A549 (cell line): ENCODE measurements at regions not wholly inside any gene's neighbourhood (a gene's known extent, or its start where the extent isn't known, plus 50 kb on each side); places are given as distances from the start of the nearest gene placed in this dataset.

ENCODE experiments used
- CHD4 ChIP-seq: fragments of 200-600 bp; sonication (generic); IDR thresholded peaks from 2 replicates; pipeline ENCODE4 v1.6.1; 2016; ENCODE audit warnings: antibody characterized with exemption, mild to moderate bottlenecking, borderline replicate concordance
- EP300 ChIP-seq, 2 experiments: fragments of >200 bp; sonication (Bioruptor Twin); formaldehyde crosslinking; IDR thresholded peaks; 2 replicates in 1 of 2; 3 replicates in 1 of 2; pipeline ENCODE4 v1.6.1; 2016 to 2017
- FOSL2 ChIP-seq, 2 experiments: fragments of 450-650 bp in 1 of 2; fragments of >200 bp in 1 of 2; sonication (Bioruptor Twin) in 1 of 2; formaldehyde crosslinking; IDR thresholded peaks; 2 replicates each; pipeline versions ENCODE4 v1.5.0 to v1.6.1; 2016 to 2020; ENCODE audit warnings: mild to moderate bottlenecking in 1 of 2, moderate library complexity in 1 of 2
- KDM1A ChIP-seq: fragments of 200-600 bp; sonication (generic); IDR thresholded peaks from 2 replicates; pipeline ENCODE4 v1.6.1; 2016; ENCODE audit warnings: low read depth, mild to moderate bottlenecking
- MAFK ChIP-seq: fragments of 450-650 bp; IDR thresholded peaks from 2 replicates; pipeline ENCODE4 v1.6.1; 2014; ENCODE audit not compliant: partially characterized antibody
- POLR2A ChIP-seq: IDR thresholded peaks from 2 replicates; pipeline ENCODE4 v1.6.1; 2012; ENCODE audit warnings: mild to moderate bottlenecking, low read length
- RAD21 ChIP-seq, 2 experiments: fragments of >200 bp in 1 of 2; sonication (Bioruptor Twin) in 1 of 2; formaldehyde crosslinking in 1 of 2; IDR thresholded peaks in 1 of 2; conservative IDR thresholded peaks in 1 of 2; 2 replicates in 1 of 2; 3 replicates in 1 of 2; pipeline ENCODE4 v1.6.1; 2012 to 2018; ENCODE audit warnings: inconsistent platforms in 1 of 2
- RCOR1 ChIP-seq: fragments of 150-350 bp; IDR thresholded peaks from 2 replicates; pipeline ENCODE4 v1.6.1; 2014; ENCODE audit warnings: antibody characterized with exemption, low read length, low read depth
- TP53 ChIP-seq: fragments of 250-450 bp; sonication (Bioruptor Pico); IDR thresholded peaks from 2 replicates; pipeline ENCODE4 v1.5.0; 2021; ENCODE audit warnings: mild to moderate bottlenecking, moderate library complexity
- ZFP36 ChIP-seq: fragments of 450-650 bp; IDR thresholded peaks from 2 replicates; pipeline ENCODE4 v1.6.1; 2014; ENCODE audit warnings: borderline replicate concordance; ENCODE audit not compliant: partially characterized antibody
- TF ChIP-seq, protein P1 (sequence below): fragments of >200 bp; sonication (Bioruptor Twin); formaldehyde crosslinking; IDR thresholded peaks from 3 replicates; pipeline ENCODE4 v1.5.1; 2016
- TF ChIP-seq, protein P2 (sequence below): fragments of 250-450 bp; sonication (Bioruptor Pico); IDR thresholded peaks from 2 replicates; pipeline ENCODE4 v1.5.0; 2021; ENCODE audit warnings: mild to moderate bottlenecking, moderate library complexity, borderline replicate concordance
- TF ChIP-seq, protein P3 (sequence below): fragments of >200 bp; sonication (Bioruptor Twin); formaldehyde crosslinking; IDR thresholded peaks from 3 replicates; pipeline ENCODE4 v1.6.1; 2016

DNA sequence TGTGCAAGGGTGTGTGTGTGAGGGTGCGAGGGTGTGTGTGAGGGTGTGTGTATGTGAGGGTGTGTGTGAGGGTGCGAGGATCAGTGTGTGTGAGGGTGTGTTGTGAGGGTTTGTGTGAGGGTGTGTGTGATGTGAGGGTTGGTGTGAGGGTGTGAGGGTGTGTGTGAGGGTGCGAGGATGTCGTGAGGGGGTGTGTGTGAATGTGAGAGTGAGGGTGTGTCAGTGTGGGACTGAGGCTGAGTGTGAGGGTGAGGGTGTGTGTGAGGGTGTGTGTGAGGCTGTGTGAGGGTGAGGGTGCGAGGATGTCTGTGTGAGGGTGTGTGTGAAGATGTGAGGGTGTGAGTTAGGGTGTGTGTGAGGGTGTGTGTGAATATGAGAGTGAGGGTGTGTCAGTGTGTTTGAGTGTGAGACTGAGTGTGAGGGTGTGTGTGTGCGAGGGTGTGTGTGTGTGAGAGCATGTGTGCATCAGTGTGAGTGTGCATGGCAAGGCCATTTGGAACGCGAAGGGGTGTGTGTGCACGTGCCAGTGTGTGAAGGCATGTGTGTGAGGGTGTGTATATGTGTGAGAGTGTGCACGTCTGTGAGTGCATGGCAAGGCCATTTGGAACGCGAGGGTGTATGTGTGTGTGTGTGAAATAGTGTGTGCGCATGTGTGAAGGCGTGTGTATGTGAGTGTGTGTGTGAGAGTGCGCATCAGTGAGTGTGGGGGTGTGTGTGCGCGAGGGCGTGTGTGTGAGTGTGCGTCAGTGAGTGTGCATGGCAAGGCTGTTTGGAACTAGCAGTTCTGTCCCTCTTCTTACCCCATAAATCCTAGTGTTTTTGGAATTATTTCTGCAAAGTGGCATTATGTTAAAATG lies 69.8 kb downstream of the RGS12 start:
- TF ChIP-seq MAFK (no peak), POLR2A (no peak), ZFP36 (no peak), CHD4 (no peak), RAD21 (conservative IDR thresholded peaks at IDR 0.05 in 1 of 2, IDR thresholded peaks at IDR 0.05 in 1 of 2) (no peak), KDM1A (no peak), RCOR1 (no peak), FOSL2 (IDR thresholded peaks at IDR 0.05) (no peak), FOSL2 (CRISPR knock-in tag; IDR thresholded peaks at IDR 0.05) (no peak), TP53 (CRISPR knock-in tag) (no peak), EP300 (IDR thresholded peaks at IDR 0.05) (no peak)
- TF ChIP-seq, protein P1, sequence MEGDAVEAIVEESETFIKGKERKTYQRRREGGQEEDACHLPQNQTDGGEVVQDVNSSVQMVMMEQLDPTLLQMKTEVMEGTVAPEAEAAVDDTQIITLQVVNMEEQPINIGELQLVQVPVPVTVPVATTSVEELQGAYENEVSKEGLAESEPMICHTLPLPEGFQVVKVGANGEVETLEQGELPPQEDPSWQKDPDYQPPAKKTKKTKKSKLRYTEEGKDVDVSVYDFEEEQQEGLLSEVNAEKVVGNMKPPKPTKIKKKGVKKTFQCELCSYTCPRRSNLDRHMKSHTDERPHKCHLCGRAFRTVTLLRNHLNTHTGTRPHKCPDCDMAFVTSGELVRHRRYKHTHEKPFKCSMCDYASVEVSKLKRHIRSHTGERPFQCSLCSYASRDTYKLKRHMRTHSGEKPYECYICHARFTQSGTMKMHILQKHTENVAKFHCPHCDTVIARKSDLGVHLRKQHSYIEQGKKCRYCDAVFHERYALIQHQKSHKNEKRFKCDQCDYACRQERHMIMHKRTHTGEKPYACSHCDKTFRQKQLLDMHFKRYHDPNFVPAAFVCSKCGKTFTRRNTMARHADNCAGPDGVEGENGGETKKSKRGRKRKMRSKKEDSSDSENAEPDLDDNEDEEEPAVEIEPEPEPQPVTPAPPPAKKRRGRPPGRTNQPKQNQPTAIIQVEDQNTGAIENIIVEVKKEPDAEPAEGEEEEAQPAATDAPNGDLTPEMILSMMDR: no peak
- TF ChIP-seq, protein P2, sequence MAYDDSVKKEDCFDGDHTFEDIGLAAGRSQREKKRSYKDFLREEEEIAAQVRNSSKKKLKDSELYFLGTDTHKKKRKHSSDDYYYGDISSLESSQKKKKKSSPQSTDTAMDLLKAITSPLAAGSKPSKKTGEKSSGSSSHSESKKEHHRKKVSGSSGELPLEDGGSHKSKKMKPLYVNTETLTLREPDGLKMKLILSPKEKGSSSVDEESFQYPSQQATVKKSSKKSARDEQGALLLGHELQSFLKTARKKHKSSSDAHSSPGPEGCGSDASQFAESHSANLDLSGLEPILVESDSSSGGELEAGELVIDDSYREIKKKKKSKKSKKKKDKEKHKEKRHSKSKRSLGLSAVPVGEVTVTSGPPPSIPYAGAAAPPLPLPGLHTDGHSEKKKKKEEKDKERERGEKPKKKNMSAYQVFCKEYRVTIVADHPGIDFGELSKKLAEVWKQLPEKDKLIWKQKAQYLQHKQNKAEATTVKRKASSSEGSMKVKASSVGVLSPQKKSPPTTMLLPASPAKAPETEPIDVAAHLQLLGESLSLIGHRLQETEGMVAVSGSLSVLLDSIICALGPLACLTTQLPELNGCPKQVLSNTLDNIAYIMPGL (CRISPR knock-in tag): no peak
- TF ChIP-seq, protein P3, sequence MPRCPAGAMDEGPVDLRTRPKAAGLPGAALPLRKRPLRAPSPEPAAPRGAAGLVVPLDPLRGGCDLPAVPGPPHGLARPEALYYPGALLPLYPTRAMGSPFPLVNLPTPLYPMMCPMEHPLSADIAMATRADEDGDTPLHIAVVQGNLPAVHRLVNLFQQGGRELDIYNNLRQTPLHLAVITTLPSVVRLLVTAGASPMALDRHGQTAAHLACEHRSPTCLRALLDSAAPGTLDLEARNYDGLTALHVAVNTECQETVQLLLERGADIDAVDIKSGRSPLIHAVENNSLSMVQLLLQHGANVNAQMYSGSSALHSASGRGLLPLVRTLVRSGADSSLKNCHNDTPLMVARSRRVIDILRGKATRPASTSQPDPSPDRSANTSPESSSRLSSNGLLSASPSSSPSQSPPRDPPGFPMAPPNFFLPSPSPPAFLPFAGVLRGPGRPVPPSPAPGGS: no peak
